ENCODE measurements at regions not wholly inside any gene's neighbourhood (a gene's known extent, or its start where the extent isn't known, plus 50 kb on each side); places are given as distances from the start of the nearest gene placed in this dataset.

DNA sequence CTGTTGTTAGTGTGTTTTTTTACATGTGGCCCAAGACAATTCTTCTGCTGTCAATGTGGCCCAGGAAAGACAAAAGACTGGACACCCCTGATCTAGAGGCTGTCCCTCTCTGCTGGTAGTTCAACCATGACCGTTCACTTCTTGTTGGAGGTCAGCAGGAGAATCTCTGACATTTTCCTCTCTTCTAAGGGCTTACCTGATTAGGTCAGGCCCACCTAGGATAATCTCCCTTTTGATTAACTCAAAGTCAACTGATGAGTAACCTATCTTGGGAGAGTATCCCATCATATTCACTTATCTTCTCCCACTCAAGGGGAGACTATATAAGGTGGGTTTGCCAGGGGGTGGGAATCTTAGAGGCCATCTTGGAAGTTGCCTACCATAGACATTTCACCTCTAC, 135.2 kb downstream of the BUB3 start:
- POLR2A ChIA-PET = no interaction called here
- TF ChIP-seq, protein P1, sequence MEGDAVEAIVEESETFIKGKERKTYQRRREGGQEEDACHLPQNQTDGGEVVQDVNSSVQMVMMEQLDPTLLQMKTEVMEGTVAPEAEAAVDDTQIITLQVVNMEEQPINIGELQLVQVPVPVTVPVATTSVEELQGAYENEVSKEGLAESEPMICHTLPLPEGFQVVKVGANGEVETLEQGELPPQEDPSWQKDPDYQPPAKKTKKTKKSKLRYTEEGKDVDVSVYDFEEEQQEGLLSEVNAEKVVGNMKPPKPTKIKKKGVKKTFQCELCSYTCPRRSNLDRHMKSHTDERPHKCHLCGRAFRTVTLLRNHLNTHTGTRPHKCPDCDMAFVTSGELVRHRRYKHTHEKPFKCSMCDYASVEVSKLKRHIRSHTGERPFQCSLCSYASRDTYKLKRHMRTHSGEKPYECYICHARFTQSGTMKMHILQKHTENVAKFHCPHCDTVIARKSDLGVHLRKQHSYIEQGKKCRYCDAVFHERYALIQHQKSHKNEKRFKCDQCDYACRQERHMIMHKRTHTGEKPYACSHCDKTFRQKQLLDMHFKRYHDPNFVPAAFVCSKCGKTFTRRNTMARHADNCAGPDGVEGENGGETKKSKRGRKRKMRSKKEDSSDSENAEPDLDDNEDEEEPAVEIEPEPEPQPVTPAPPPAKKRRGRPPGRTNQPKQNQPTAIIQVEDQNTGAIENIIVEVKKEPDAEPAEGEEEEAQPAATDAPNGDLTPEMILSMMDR (IDR thresholded peaks at IDR 0.05; ENCODE audit: low read depth, low read length) = no peak
- Histone ChIP-seq H3K27ac (ENCODE audit: low read depth, low read length) (no peak overlapping the region), H3K4me3 (ENCODE audit: low read depth, low read length) (no peak overlapping the region), H3K27me3 (ENCODE audit: control insufficient read depth, insufficient read depth, low read length) (no peaks in the 10 kb centered on the region), H3K9me3 (ENCODE audit: control insufficient read depth, insufficient read depth, low read length) (peaks cover 14% of the 10 kb centered on the region; the same call in 1 of the 2 replicates)
- CTCF ChIA-PET = no interaction called here
- no peak for DNase-seq (ENCODE audit: low read depth, low spot score)

DNA sequence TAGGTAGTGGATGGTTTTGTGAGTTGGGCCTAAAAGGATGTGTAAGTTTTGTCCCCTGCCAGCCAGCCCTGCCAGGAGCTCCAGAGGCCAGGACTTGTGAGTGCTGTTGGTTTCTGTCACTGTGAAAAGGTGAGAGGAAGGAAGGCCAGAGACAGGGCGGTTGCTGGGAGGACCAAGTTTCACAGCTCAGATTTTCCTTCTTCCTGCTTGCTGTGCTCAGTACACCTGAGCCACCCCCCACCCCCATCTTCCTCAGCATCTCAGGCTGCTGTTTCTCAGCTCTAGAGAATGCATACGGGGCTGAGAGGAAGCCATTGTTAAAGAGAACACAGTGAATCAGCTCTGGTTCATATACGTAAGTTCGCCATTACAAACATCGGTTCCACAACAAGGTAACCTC, 139.9 kb downstream of the BUB3 start:
- DNase-seq (ENCODE audit: low read depth, low spot score) = no peak
- TF ChIP-seq, protein P1 (IDR thresholded peaks at IDR 0.05; ENCODE audit: low read depth, low read length) = no peak
- no peak overlapping the region for H3K27ac ChIP-seq (ENCODE audit: low read depth, low read length)
- H3K4me3 ChIP-seq (ENCODE audit: low read depth, low read length) = no peak overlapping the region
- no peaks in the 10 kb centered on the region for H3K27me3 ChIP-seq (ENCODE audit: control insufficient read depth, insufficient read depth, low read length)
- POLR2A ChIA-PET = no interaction called here
- peaks cover 20% of the 10 kb centered on the region for H3K9me3 ChIP-seq (ENCODE audit: control insufficient read depth, insufficient read depth, low read length)
- CTCF ChIA-PET = no interaction called here

DNA sequence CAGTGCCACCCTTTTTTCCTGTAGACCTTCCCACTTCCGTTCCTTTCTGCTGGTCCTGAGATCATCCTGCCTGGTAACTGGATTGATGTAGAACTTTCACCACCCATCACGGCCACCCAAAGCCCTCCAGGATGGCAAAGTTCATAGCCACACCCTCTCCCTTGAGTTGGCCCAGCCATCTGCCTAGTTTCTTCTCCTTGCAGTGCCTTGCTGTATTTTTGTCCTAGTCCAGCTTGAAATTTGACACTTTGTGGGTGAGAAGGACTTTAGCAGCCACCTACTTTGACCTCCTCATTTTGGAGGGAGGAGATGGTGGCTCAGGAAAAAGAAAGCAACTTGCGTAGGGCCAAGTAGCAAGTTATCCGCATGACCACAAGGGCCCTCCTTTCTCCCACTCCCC, 140.7 kb downstream of the BUB3 start:
- Histone ChIP-seq H3K4me3 (ENCODE audit: low read depth, low read length) (no peak overlapping the region), H3K9me3 (ENCODE audit: control insufficient read depth, insufficient read depth, low read length) (peaks cover 25% of the 10 kb centered on the region), H3K27ac (ENCODE audit: low read depth, low read length) (no peak overlapping the region), H3K27me3 (ENCODE audit: control insufficient read depth, insufficient read depth, low read length) (no peaks in the 10 kb centered on the region)
- CTCF ChIA-PET = no interaction called here
- POLR2A ChIA-PET = no interaction called here
- TF ChIP-seq, protein P1 (IDR thresholded peaks at IDR 0.05; ENCODE audit: low read depth, low read length) = no peak
- no peak for DNase-seq (ENCODE audit: low read depth, low spot score)

DNA sequence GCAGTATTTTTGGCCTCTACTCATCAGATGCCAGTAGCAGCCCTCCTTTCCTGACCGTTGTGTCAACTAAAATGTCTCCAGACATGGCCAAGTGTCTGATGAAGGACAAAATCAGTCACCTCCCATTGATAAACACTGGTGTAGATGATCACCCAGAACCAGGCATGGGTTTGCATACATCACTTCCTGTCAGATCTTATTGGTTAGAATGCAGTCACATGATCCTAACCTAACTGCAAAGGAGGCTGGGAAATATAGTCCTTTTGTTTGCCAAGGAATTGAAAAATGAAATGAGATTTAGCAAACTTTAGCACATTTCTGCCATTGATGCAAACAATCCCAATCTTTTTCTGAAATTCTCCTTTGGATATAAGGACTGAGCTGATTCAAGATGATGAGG, 141.4 kb downstream of the BUB3 start:
- H3K9me3 ChIP-seq (ENCODE audit: control insufficient read depth, insufficient read depth, low read length) = peaks cover 28% of the 10 kb centered on the region
- TF ChIP-seq, protein P1 (IDR thresholded peaks at IDR 0.05; ENCODE audit: low read depth, low read length) = no peak
- H3K27me3 ChIP-seq (ENCODE audit: control insufficient read depth, insufficient read depth, low read length) = no peaks in the 10 kb centered on the region
- ChIA-PET CTCF (no interaction called here), POLR2A (no interaction called here)
- no peak overlapping the region for H3K27ac ChIP-seq (ENCODE audit: low read depth, low read length)
- DNase-seq (ENCODE audit: low read depth, low spot score) = no peak
- no peak overlapping the region for H3K4me3 ChIP-seq (ENCODE audit: low read depth, low read length)

DNA sequence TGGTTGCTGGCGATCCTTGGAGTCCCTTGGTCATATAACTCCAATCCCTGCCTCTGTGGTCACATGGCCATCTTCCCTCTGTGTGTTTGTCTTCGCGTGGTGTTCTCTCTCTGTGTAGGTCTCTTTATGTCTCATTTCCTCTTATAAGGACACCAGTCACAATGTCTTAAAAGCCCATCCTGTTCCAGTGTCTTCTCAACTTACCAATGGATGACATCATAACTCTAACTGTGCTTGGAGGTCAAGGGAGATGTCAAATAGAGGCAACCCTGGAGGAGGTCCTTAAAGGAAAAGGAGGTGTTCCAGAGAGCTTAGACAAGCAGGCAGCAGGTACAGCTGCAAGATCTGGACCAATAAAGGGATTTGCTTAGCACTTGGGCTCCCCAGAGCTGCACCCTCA, 143.0 kb downstream of the BUB3 start:
- peaks cover 36% of the 10 kb centered on the region for H3K9me3 ChIP-seq (ENCODE audit: control insufficient read depth, insufficient read depth, low read length)
- H3K4me3 ChIP-seq (ENCODE audit: low read depth, low read length) = no peak overlapping the region
- no peak for DNase-seq (ENCODE audit: low read depth, low spot score)
- no peaks in the 10 kb centered on the region for H3K27me3 ChIP-seq (ENCODE audit: control insufficient read depth, insufficient read depth, low read length)
- TF ChIP-seq, protein P1 (IDR thresholded peaks at IDR 0.05; ENCODE audit: low read depth, low read length) = no peak
- ChIA-PET CTCF (no interaction called here), POLR2A (no interaction called here)
- no peak overlapping the region for H3K27ac ChIP-seq (ENCODE audit: low read depth, low read length)

Measured in AG04450 (cell line).